ENCODE measurements at regions not wholly inside any gene's neighbourhood (a gene's known extent, or its start where the extent isn't known, plus 50 kb on each side); places are given as distances from the start of the nearest gene placed in this dataset.
"Not testable (repeated sequence)": the region's sequence is repeated elsewhere in the genome, so short reads cannot be mapped to it uniquely, and the experiment has no call there.

- no peaks in the 10 kb centered on the region for H3K36me3 ChIP-seq (replicated peaks in 1 of 2; ENCODE audit: insufficient read depth in 1 of 2, low read depth in 2 of 2)
- H3K27me3 ChIP-seq = no peaks in the 10 kb centered on the region
- intact Hi-C loops (cut with DNase I) = no loop called here
- no peaks in the 10 kb centered on the region for H3K4me1 ChIP-seq
- no peak overlapping the region for H3K4me3 ChIP-seq
- H3K9me3 ChIP-seq = no peaks in the 10 kb centered on the region
- H3K27ac ChIP-seq = no peak overlapping the region
- DNase-seq (no peak), ATAC-seq (no peak)
- WGBS, 2 donors = 80 to 81% methylated on average over 3 of the region's 3 CpGs
- no peak for TF ChIP-seq POLR2A (IDR thresholded peaks at IDR 0.05)
- no peak for TF ChIP-seq CTCF (IDR thresholded peaks at IDR 0.05)
These were observed 418.5 kb downstream of the NSUN3 start for GRCh38 chr3:94481226-94481898.

DNA sequence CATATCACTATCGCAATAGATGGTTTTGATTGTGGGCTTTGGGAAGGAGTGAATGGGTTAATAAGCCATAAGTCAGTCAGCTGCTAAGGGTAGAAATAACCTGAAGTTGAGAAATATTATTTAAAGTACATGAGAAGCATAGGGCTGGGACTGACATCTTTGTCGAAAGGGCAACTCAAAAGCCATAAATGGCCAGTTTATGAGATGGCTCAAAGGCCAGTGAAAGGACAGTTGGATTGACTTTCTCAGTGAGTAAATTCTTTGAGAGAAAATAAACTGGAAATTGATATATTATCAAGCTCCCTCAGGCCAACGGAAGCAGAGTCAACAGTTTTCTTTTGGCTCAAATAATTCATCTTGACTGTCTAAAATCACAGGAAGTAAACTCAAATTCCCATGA, 419.8 kb downstream of the NSUN3 start:
- 64 to 65% methylated on average over 3 of the region's 3 CpGs for WGBS, 2 donors
- H3K9me3 ChIP-seq = no peaks in the 10 kb centered on the region
- intact Hi-C loops (cut with DNase I) = no loop called here
- H3K4me1 ChIP-seq = no peaks in the 10 kb centered on the region
- H3K36me3 ChIP-seq (replicated peaks in 1 of 2; ENCODE audit: insufficient read depth in 1 of 2, low read depth in 2 of 2) = no peaks in the 10 kb centered on the region
- no peak for ATAC-seq
- DNase-seq = no peak
- H3K4me3 ChIP-seq = no peak overlapping the region
- no peaks in the 10 kb centered on the region for H3K27me3 ChIP-seq
- TF ChIP-seq CTCF (IDR thresholded peaks at IDR 0.05) (no peak), POLR2A (IDR thresholded peaks at IDR 0.05) (no peak)
- H3K27ac ChIP-seq = no peak overlapping the region

GRCh38 chr3:94483403-94483802, 420.5 kb downstream of the NSUN3 start:
- intact Hi-C loops (cut with DNase I) = no loop called here

GRCh38 chr3:94494992-94495391, 432.1 kb downstream of the NSUN3 start:
- TF ChIP-seq POLR2A (IDR thresholded peaks at IDR 0.05) = no peak
- no peak for TF ChIP-seq CTCF (IDR thresholded peaks at IDR 0.05)
- no peaks in the 10 kb centered on the region for H3K36me3 ChIP-seq (replicated peaks in 1 of 2; ENCODE audit: insufficient read depth in 1 of 2, low read depth in 2 of 2)
- DNase-seq (no peak), ATAC-seq (no peak)
- no peaks in the 10 kb centered on the region for H3K27me3 ChIP-seq
- H3K27ac ChIP-seq = no peak overlapping the region
- no peak overlapping the region for H3K4me3 ChIP-seq
- no peaks in the 10 kb centered on the region for H3K9me3 ChIP-seq
- intact Hi-C loops (cut with DNase I) = no loop called here
- H3K4me1 ChIP-seq = no peaks in the 10 kb centered on the region

More at GRCh38 chr3:94483403-94483802, 420.5 kb downstream of the NSUN3 start:
- Histone ChIP-seq H3K4me3 (no peak overlapping the region), H3K36me3 (replicated peaks in 1 of 2; ENCODE audit: insufficient read depth in 1 of 2, low read depth in 2 of 2) (no peaks in the 10 kb centered on the region), H3K27ac (no peak overlapping the region), H3K4me1 (no peaks in the 10 kb centered on the region), H3K9me3 (no peaks in the 10 kb centered on the region), H3K27me3 (no peaks in the 10 kb centered on the region)
- WGBS, 2 donors = 52 to 65% methylated on average over 2 of the region's 2 CpGs
- TF ChIP-seq CTCF (IDR thresholded peaks at IDR 0.05) (no peak), POLR2A (IDR thresholded peaks at IDR 0.05) (no peak)
- DNase-seq = no peak
- ATAC-seq = no peak

GRCh38 chr3:94500146-94500545, 437.3 kb downstream of the NSUN3 start:
- ATAC-seq (no peak), DNase-seq (no peak)
- Histone ChIP-seq H3K4me1 (no peaks in the 10 kb centered on the region), H3K9me3 (peaks cover 0 to 7% (median 0%) of the 10 kb centered on the region in 3 donors), H3K4me3 (no peak overlapping the region), H3K27me3 (no peaks in the 10 kb centered on the region), H3K36me3 (replicated peaks in 1 of 2; ENCODE audit: insufficient read depth in 1 of 2, low read depth in 2 of 2) (no peaks in the 10 kb centered on the region), H3K27ac (no peak overlapping the region)
- intact Hi-C loops (cut with DNase I) = no loop called here
- WGBS, 2 donors = 64 to 66% methylated on average over 3 of the region's 3 CpGs
- TF ChIP-seq CTCF (IDR thresholded peaks at IDR 0.05) (no peak), POLR2A (IDR thresholded peaks at IDR 0.05) (no peak)

- H3K36me3 ChIP-seq (replicated peaks in 1 of 2; ENCODE audit: insufficient read depth in 1 of 2, low read depth in 2 of 2); H3K4me3 ChIP-seq; ATAC-seq; DNase-seq; H3K4me1 ChIP-seq; H3K9me3 ChIP-seq; H3K27me3 ChIP-seq; intact Hi-C loops (cut with DNase I); H3K27ac ChIP-seq: not testable (repeated sequence)
- 89 to 91% methylated on average over 25 of the region's 25 CpGs for WGBS, 2 donors
These were observed 444.5 kb downstream of the NSUN3 start for GRCh38 chr3:94507354-94507753.

Measured in body of pancreas (tissue), 4 donors.